GM23338 (cell line): ENCODE measurements at regions not wholly inside any gene's neighbourhood (a gene's known extent, or its start where the extent isn't known, plus 50 kb on each side); places are given as distances from the start of the nearest gene placed in this dataset.

ENCODE experiments used
- ATAC-seq: fragments of 200-7000 bp; cut with Tn5 transposase; 3 replicates; pipeline ENCODE4 v1.9.1; 2020
- DNase-seq: peaks from one replicate; pipeline ENCODE4 v3.0.0-alpha.2; 2015; ENCODE audit warnings: low spot score
- H2AFZ ChIP-seq: fragments of 200-600 bp; sonication (generic); 2 replicates; pipeline ENCODE4 v1.8.0; 2016; ENCODE audit warnings: antibody characterized with exemption, mild to moderate bottlenecking, moderate library complexity
- H3F3A ChIP-seq: fragments of 200-600 bp; sonication (generic); replicated peaks from 2 replicates; pipeline ENCODE4 v1.8.0; 2017; ENCODE audit warnings: antibody characterized with exemption, mixed run types, low read depth
- H3K27ac ChIP-seq: fragments of 200-600 bp; sonication (generic); 2 replicates; pipeline ENCODE4 v1.6.1; 2016; ENCODE audit warnings: low read depth
- H3K27me3 ChIP-seq: fragments of 200-600 bp; sonication (generic); 2 replicates; pipeline ENCODE4 v1.8.0; 2016; ENCODE audit warnings: mild to moderate bottlenecking, mixed run types, moderate library complexity; ENCODE audit not compliant: insufficient read depth
- H3K36me3 ChIP-seq: fragments of 200-600 bp; sonication (generic); 2 replicates; pipeline ENCODE4 v1.8.0; 2016; ENCODE audit warnings: mild to moderate bottlenecking; ENCODE audit not compliant: insufficient read depth
- H3K4me1 ChIP-seq: fragments of 200-600 bp; sonication (generic); 2 replicates; pipeline ENCODE4 v1.8.0; 2016; ENCODE audit warnings: mild to moderate bottlenecking, moderate library complexity; ENCODE audit not compliant: insufficient read depth
- H3K4me2 ChIP-seq: fragments of 200-600 bp; sonication (generic); 2 replicates; pipeline ENCODE4 v1.7.1; 2017; ENCODE audit warnings: mixed run types
- H3K4me3 ChIP-seq: fragments of 200-600 bp; sonication (generic); 2 replicates; pipeline ENCODE4 v1.6.1; 2016; ENCODE audit warnings: mixed run types
- H3K79me2 ChIP-seq: fragments of 200-600 bp; sonication (generic); replicated peaks from 2 replicates; pipeline ENCODE4 v1.8.0; 2017; ENCODE audit warnings: mild to moderate bottlenecking; ENCODE audit not compliant: insufficient read depth
- H3K9me2 ChIP-seq: fragments of 200-600 bp; sonication (generic); 2 replicates; pipeline ENCODE4 v1.8.0; 2017; ENCODE audit not compliant: insufficient read depth
- H4K20me1 ChIP-seq: fragments of 200-600 bp; sonication (generic); replicated peaks from 2 replicates; pipeline ENCODE4 v1.8.0; 2017; ENCODE audit warnings: mild to moderate bottlenecking; ENCODE audit not compliant: insufficient read depth
- H3K27ac Mint-ChIP-seq: 2 replicates; pipeline ENCODE4 v1.8.0; 2020; ENCODE audit warnings: inconsistent platforms, mild to moderate bottlenecking, moderate library complexity, mixed read lengths
- H3K27me3 Mint-ChIP-seq: 3 replicates; pipeline ENCODE4 v1.8.0; 2022; ENCODE audit warnings: low read depth, mild to moderate bottlenecking, moderate library complexity, mixed read lengths, inconsistent platforms; ENCODE audit not compliant: insufficient read depth, poor library complexity
- H3K36me3 Mint-ChIP-seq: 3 replicates; pipeline ENCODE4 v1.8.0; 2021; ENCODE audit warnings: low read depth, mild to moderate bottlenecking, inconsistent platforms, moderate library complexity, mixed read lengths
- H3K4me1 Mint-ChIP-seq: 3 replicates; pipeline ENCODE4 v1.8.0; 2020; ENCODE audit warnings: mild to moderate bottlenecking, inconsistent platforms, mixed read lengths
- H3K4me3 Mint-ChIP-seq: 3 replicates; pipeline ENCODE4 v1.8.0; 2021; ENCODE audit warnings: moderate library complexity, mild to moderate bottlenecking, inconsistent platforms, mixed read lengths
- H3K9me3 Mint-ChIP-seq: 3 replicates; pipeline ENCODE4 v1.8.0; 2020; ENCODE audit warnings: moderate library complexity, mild to moderate bottlenecking, inconsistent platforms, mixed read lengths
- CREB1 ChIP-seq: fragments of 250-450 bp; sonication (Bioruptor Pico); IDR thresholded peaks from 2 replicates; pipeline ENCODE4 v1.5.0; 2020; ENCODE audit warnings: low read depth, mild to moderate bottlenecking, moderate library complexity
- EZH2 ChIP-seq: fragments of 200-600 bp; sonication (generic); IDR thresholded peaks from one replicate; pipeline ENCODE4 v1.8.0; 2017; ENCODE audit warnings: antibody characterized with exemption, mild to moderate bottlenecking, low read depth; ENCODE audit not compliant: unreplicated experiment
- EZH2phosphoT487 ChIP-seq: fragments of 200-600 bp; sonication (generic); IDR thresholded peaks from one replicate; pipeline ENCODE4 v1.8.1; 2018; ENCODE audit warnings: antibody characterized with exemption; ENCODE audit not compliant: unreplicated experiment
- STAT1 ChIP-seq: IDR thresholded peaks from one replicate; pipeline ENCODE4 v1.6.1; 2016; ENCODE audit warnings: antibody characterized with exemption; ENCODE audit not compliant: unreplicated experiment
- ZNF114 ChIP-seq: fragments of 250-450 bp; sonication (Bioruptor Pico); IDR thresholded peaks from 2 replicates; pipeline ENCODE4 v1.5.0; 2020; ENCODE audit warnings: mild to moderate bottlenecking, moderate library complexity
- TF ChIP-seq, protein P1 (sequence below): IDR thresholded peaks from 2 replicates; pipeline ENCODE4 v1.6.1; 2016; ENCODE audit warnings: antibody characterized with exemption
- TF ChIP-seq, protein P2 (sequence below), 2 experiments: fragments of 200-600 bp in 1 of 2; sonication (generic) in 1 of 2; conservative IDR thresholded peaks; 2 replicates each; pipeline versions ENCODE4 v1.5.1 to v1.6.1; 2016 to 2017; ENCODE audit warnings: antibody characterized with exemption in 2 of 2, low read depth in 2 of 2, mild to moderate bottlenecking in 2 of 2, moderate library complexity in 1 of 2
- TF ChIP-seq, protein P3 (sequence below): fragments of 250-450 bp; sonication (Bioruptor Pico); IDR thresholded peaks from 2 replicates; pipeline ENCODE4 v1.5.0; 2020; ENCODE audit warnings: mild to moderate bottlenecking, moderate library complexity

DNA sequence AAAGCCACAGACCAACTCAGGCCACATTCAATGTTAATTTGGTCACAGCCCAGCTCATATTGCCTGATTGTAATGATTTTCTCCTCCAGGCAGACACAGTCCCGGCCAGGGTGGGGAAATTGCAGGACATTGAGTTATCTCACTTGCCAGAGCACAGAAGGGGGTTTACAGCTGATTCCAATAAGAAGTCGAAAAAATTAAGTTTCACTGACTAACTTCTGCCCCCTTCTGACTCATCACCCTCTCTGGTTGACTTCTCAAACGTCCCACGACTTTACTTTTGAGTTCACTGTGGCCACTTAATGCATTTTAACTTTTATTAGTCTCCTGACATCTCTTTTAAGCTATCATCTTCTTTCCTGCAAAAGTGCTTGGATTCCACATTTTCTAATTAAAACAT, 321.4 kb upstream of the WWC1 start:
- H3K27ac Mint-ChIP-seq: no peak overlapping the region
- no peaks in the 10 kb centered on the region for H3K27me3 Mint-ChIP-seq
- Histone ChIP-seq H3K36me3 (no peaks in the 10 kb centered on the region), H3K27ac (no peak overlapping the region), H3K9me2 (no peaks in the 10 kb centered on the region), H3K4me1 (peaks cover 9% of the 10 kb centered on the region), H3F3A (no peaks in the 10 kb centered on the region), H3K79me2 (no peaks in the 10 kb centered on the region), H3K4me3 (no peak overlapping the region), H2AFZ (no peak overlapping the region), H4K20me1 (no peaks in the 10 kb centered on the region), H3K4me2 (no peak overlapping the region), H3K27me3 (no peaks in the 10 kb centered on the region)
- TF ChIP-seq, protein P1, sequence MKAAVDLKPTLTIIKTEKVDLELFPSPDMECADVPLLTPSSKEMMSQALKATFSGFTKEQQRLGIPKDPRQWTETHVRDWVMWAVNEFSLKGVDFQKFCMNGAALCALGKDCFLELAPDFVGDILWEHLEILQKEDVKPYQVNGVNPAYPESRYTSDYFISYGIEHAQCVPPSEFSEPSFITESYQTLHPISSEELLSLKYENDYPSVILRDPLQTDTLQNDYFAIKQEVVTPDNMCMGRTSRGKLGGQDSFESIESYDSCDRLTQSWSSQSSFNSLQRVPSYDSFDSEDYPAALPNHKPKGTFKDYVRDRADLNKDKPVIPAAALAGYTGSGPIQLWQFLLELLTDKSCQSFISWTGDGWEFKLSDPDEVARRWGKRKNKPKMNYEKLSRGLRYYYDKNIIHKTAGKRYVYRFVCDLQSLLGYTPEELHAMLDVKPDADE: no peak
- TF ChIP-seq, protein P2, sequence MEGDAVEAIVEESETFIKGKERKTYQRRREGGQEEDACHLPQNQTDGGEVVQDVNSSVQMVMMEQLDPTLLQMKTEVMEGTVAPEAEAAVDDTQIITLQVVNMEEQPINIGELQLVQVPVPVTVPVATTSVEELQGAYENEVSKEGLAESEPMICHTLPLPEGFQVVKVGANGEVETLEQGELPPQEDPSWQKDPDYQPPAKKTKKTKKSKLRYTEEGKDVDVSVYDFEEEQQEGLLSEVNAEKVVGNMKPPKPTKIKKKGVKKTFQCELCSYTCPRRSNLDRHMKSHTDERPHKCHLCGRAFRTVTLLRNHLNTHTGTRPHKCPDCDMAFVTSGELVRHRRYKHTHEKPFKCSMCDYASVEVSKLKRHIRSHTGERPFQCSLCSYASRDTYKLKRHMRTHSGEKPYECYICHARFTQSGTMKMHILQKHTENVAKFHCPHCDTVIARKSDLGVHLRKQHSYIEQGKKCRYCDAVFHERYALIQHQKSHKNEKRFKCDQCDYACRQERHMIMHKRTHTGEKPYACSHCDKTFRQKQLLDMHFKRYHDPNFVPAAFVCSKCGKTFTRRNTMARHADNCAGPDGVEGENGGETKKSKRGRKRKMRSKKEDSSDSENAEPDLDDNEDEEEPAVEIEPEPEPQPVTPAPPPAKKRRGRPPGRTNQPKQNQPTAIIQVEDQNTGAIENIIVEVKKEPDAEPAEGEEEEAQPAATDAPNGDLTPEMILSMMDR (conservative IDR thresholded peaks at IDR 0.05; ENCODE audit: low read depth in 2 of 2): peak in 1 of 2 experiments; percentile 46; a peak in 3 of 4 replicates
- ATAC-seq (no peak), DNase-seq (no peak)
- H3K36me3 Mint-ChIP-seq: no peaks in the 10 kb centered on the region
- H3K4me3 Mint-ChIP-seq: no peak overlapping the region
- H3K9me3 Mint-ChIP-seq: no peaks in the 10 kb centered on the region
- peaks cover 23% of the 10 kb centered on the region for H3K4me1 Mint-ChIP-seq

DNA sequence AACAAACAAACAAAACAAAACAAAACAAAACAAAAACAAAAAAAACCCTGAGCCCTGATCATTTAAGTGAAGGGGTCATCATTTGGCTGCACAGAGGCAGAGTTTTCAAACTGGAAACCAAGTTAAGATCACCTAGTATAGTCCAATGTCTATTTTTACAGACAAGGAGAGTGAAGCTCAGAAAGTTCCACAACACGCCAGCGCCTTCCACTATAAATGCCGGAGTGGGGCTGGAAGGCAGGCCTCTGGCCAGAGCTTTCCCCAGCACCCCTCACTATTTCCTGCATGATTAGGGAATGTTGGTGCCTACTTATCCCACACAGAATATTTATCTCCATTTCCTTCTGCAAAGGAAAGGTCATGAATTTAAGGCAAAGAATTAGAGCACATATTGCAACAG, 319.7 kb upstream of the WWC1 start:
- H3K27me3 ChIP-seq: no peaks in the 10 kb centered on the region
- H3K4me1 Mint-ChIP-seq: peaks cover 10% of the 10 kb centered on the region
- H3K4me1 ChIP-seq: no peaks in the 10 kb centered on the region
- H4K20me1 ChIP-seq: no peaks in the 10 kb centered on the region
- no peaks in the 10 kb centered on the region for H3K36me3 ChIP-seq
- no peak overlapping the region for H2AFZ ChIP-seq
- ATAC-seq: no peak
- no peaks in the 10 kb centered on the region for H3K36me3 Mint-ChIP-seq
- H3K79me2 ChIP-seq: no peaks in the 10 kb centered on the region
- H3K27ac ChIP-seq: no peak overlapping the region
- no peak for DNase-seq
- no peaks in the 10 kb centered on the region for H3F3A ChIP-seq
- no peaks in the 10 kb centered on the region for H3K9me2 ChIP-seq
- no peak overlapping the region for H3K4me3 ChIP-seq
- H3K27me3 Mint-ChIP-seq: no peaks in the 10 kb centered on the region
- no peaks in the 10 kb centered on the region for H3K9me3 Mint-ChIP-seq
- H3K4me3 Mint-ChIP-seq: no peak overlapping the region
- no peak overlapping the region for H3K27ac Mint-ChIP-seq
- H3K4me2 ChIP-seq: no peak overlapping the region
- TF ChIP-seq, protein P1: no peak
- no peak for TF ChIP-seq ZNF114 (CRISPR knock-in tag)
- no peak for TF ChIP-seq STAT1
- TF ChIP-seq, protein P2 (conservative IDR thresholded peaks at IDR 0.05; ENCODE audit: low read depth in 2 of 2): no peak
- TF ChIP-seq EZH2: no peak
- TF ChIP-seq CREB1 (CRISPR knock-in tag): no peak
- TF ChIP-seq, protein P3, sequence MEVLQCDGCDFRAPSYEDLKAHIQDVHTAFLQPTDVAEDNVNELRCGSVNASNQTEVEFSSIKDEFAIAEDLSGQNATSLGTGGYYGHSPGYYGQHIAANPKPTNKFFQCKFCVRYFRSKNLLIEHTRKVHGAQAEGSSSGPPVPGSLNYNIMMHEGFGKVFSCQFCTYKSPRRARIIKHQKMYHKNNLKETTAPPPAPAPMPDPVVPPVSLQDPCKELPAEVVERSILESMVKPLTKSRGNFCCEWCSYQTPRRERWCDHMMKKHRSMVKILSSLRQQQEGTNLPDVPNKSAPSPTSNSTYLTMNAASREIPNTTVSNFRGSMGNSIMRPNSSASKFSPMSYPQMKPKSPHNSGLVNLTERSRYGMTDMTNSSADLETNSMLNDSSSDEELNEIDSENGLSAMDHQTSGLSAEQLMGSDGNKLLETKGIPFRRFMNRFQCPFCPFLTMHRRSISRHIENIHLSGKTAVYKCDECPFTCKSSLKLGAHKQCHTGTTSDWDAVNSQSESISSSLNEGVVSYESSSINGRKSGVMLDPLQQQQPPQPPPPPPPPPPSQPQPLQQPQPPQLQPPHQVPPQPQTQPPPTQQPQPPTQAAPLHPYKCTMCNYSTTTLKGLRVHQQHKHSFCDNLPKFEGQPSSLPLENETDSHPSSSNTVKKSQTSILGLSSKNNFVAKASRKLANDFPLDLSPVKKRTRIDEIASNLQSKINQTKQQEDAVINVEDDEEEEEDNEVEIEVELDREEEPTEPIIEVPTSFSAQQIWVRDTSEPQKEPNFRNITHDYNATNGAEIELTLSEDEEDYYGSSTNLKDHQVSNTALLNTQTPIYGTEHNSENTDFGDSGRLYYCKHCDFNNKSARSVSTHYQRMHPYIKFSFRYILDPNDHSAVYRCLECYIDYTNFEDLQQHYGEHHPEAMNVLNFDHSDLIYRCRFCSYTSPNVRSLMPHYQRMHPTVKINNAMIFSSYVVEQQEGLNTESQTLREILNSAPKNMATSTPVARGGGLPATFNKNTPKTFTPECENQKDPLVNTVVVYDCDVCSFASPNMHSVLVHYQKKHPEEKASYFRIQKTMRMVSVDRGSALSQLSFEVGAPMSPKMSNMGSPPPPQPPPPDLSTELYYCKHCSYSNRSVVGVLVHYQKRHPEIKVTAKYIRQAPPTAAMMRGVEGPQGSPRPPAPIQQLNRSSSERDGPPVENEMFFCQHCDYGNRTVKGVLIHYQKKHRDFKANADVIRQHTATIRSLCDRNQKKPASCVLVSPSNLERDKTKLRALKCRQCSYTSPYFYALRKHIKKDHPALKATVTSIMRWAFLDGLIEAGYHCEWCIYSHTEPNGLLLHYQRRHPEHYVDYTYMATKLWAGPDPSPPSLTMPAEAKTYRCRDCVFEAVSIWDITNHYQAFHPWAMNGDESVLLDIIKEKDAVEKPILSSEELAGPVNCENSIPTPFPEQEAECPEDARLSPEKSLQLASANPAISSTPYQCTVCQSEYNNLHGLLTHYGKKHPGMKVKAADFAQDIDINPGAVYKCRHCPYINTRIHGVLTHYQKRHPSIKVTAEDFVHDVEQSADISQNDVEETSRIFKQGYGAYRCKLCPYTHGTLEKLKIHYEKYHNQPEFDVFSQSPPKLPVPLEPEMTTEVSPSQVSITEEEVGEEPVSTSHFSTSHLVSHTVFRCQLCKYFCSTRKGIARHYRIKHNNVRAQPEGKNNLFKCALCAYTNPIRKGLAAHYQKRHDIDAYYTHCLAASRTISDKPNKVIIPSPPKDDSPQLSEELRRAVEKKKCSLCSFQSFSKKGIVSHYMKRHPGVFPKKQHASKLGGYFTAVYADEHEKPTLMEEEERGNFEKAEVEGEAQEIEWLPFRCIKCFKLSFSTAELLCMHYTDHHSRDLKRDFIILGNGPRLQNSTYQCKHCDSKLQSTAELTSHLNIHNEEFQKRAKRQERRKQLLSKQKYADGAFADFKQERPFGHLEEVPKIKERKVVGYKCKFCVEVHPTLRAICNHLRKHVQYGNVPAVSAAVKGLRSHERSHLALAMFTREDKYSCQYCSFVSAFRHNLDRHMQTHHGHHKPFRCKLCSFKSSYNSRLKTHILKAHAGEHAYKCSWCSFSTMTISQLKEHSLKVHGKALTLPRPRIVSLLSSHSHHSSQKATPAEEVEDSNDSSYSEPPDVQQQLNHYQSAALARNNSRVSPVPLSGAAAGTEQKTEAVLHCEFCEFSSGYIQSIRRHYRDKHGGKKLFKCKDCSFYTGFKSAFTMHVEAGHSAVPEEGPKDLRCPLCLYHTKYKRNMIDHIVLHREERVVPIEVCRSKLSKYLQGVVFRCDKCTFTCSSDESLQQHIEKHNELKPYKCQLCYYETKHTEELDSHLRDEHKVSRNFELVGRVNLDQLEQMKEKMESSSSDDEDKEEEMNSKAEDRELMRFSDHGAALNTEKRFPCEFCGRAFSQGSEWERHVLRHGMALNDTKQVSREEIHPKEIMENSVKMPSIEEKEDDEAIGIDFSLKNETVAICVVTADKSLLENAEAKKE: no peak
- no peak for TF ChIP-seq EZH2phosphoT487
